NCI-H748 (cell line): ENCODE measurements at regions not wholly inside any gene's neighbourhood (a gene's known extent, or its start where the extent isn't known, plus 50 kb on each side); places are given as distances from the start of the nearest gene placed in this dataset.

Experiments
- DNase-seq: peaks from one replicate; lab custom pipeline; 2025; ENCODE audit not compliant: unreplicated experiment; lab: John Stamatoyannopoulos, UW

DNA sequence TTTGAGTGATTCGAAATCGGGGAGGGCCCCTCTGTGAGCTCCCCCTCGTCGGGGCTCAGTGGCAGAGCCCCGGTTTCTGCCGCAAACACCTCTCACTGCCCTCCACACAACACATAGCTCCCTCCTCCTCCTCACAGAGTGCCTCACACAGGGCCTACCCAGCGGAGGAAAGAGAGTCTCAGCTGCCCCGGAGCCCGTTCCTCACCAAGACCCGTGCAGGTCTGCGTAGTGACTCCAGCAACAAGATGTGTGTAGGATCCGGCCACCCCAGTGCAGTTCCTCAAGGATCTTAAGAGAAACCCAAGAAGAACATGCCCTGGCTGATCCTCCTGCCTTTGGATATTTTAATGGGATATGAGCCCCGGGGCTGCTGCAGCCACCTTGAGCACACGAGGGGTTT, 238.4 kb downstream of the BRD1 start:
- DNase-seq: no peak

DNA sequence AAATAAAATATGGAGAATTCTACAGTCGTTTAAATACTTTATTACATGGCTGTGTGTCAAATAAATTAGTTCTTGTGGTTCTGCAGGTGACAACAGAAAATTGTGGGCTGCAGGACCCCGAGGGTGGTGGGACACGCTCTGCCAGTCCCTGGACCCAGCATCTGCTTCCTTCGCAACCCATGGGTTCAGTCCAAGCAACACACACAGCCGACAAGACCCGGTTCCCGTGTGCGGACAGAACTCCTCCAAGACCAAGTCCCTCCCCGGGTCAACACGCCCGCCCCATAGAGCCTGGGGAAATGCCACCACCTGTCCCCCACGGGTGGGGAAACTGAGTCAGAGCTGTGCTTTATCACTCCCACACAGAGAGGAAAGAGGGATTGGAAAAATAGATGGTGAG, 238.9 kb downstream of the BRD1 start:
- DNase-seq: no peak

DNA sequence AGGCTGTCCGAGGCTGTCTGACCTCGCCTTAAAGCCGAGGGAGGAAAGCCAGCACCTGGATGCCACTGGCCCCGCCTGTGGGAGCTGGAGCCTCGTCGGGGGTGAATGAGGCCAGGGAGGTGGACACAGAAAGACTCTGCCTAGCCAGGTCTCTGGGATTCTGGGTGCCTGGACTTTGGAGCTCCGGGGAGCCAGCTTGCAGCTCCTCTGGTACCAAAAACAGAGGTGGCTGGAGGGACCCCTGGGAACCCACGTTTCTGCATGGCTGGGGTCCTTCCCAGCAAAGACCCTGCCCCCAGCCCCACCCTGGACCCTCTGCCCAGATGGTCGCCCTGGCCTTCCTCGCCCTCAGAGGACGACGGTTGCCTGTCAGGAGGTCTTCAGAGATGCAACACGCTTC, 239.7 kb downstream of the BRD1 start:
- DNase-seq: no peak

DNA sequence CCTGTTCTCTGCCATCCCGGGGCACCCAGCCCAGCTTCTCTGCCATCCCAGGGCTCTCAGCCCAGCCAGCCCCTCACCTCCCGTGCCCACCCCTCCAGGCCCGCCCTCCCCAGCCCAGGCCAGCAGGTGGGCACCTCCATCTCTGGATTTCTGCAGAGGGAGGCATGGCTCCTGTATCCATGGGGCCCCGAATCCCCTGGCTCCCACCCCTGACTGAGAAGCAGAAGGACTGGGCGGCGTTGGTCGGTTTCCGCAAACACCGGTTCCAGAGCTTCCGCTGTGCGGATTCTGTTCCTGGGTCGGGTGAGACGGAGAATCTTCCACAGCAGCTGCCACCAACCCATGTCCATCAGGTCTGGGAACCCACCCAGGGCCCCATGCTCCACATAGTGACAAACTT, 240.3 kb downstream of the BRD1 start:
- DNase-seq: no peak

DNA sequence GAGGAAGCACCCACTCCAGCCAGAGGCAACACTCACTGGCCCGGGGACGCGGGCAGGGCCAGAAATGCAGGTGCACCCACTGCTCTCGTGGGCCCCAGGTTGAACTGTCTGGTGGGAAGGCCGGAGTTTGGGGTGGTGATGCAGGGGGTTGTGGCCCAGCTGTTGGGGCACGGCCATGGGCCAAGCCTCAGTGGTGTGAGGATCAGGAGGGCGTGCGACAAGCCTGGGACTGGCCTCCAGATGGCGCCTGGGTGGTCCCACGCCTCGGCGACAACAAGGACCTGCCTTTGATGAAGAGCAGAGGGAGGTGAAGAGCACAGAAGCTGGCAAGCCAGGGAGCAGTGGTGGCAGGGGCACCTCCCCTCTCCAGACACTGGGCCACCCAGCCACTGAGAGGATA, 240.8 kb downstream of the BRD1 start:
- no peak for DNase-seq

DNA sequence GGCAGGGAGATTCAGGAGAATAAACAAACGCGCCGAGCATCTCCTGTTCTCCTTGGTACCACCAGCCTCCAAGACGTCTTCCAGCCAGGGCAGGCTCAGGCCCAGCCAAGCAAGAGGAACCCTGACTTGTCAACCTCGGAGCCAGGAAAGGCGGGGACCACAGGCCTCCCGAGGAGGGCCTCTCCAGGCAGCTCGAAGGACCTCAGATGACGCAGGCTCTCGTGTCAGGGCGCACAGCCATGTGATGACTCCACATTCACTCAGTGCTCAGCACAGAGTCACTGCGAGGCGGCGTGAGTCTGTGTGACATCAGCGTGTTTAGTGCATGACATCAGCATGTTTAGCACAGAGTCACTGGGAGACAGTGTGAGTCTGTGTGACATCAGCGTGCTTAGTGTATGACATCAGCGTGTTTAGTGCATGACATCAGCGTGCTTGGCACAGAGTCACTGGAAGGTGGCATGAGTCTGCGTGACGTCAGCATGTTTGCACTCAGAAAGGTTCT, 241.4 kb downstream of the BRD1 start:
- no peak for DNase-seq

DNA sequence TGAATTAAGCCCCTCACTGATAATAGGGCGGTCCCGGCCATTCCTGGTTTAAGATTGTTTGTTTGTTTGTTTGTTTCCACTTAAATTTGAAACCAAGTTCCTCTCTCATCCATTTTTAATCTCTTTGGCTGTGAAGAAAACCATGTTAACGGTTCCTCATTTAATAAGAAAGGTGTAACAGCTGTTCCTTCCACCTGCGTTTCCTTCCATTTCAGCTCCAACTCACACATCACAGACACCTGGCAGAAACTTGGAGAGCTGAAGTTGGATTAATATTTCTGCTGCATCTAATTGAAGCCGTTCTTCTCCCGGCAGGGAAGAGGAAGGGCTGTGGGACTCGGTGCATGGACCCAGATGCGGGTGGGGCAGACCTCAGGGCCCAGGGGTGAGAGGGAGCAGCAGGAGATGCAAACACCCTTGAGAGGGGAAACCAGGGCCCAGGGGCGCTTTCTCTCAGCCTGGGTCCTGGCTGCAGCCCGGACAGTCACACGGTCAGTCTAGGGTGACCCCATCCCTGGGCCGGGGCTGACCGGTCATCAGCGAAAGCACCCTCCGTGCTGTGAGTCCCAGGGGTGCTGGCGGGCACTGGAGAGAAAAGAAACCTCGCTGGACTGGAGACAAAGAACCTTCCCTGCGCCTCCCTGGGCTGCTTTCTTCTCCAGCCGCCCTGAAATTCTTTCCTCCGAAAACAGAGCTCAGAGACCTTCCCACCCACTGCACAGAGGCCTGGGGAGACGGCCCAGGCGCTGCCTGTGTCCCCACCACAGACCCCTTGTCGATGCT, 242.0 kb downstream of the BRD1 start:
- DNase-seq: no peak

DNA sequence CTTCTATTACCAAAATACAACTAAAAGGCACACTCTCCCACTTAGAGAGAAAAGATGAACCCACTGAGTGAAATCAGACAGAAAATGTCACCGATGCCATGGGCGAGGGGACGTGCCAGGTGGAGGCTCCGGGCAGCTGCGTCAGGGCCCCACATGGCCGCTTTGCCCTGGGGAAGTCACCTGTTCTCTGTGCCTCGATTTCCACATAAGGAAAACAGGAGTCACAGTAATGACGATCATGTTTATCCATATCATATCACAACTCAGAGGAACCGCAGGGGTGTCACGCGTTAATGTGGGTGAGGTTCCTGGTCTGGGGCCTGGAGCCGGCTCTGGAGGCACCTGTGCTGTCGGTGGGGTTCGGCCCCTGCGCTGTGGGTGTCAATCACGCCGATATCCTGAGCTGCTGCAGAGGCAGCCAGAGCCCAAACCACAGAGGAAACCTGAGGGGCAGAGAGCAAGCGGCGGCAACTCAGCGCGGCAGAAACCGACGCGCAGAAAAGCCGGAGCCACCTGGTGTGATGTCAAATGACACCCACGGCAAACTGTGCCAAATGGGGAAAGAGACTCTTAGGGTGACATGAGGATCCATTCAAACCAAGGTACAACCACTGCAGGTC, 243.7 kb downstream of the BRD1 start:
- no peak for DNase-seq

DNA sequence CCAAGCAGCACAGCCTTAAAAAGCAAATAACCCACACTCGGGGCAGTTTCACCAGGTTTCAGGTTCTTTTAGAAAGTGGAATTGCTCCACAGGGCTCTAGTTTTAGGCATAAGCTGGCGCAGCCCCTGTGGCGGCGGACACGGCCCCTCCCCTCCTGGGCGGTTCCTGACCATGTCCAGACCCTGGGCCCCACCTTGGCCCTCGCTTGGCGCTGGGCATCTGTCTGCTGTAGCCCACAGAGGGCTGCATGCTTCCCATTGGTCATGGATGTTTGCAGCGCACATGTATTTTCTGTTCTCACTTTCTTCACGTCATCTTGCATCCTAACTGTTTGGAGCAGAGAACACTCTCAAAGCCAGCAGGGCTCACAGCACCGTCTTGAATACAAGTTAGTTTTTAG, 244.3 kb downstream of the BRD1 start:
- DNase-seq: no peak

DNA sequence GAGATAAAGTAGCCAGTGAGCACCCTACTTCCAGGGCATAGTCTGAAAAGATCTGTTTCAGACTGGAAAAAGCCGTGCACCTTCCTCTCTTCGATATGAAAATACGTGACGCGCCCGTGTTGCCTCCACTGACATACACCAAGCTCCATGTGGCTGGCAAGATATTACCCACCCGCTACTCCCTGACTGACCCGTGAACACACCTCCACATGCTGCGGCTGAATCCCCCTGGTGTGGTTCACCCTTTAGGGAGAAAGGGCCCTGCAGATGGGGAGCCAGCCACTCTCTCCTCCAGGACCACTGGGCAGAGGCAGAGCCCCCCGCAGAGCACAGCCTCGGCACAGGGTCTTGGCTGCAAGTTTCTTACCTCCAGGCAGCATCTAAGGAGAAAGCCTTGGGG, 245.0 kb downstream of the BRD1 start:
- DNase-seq: no peak

DNA sequence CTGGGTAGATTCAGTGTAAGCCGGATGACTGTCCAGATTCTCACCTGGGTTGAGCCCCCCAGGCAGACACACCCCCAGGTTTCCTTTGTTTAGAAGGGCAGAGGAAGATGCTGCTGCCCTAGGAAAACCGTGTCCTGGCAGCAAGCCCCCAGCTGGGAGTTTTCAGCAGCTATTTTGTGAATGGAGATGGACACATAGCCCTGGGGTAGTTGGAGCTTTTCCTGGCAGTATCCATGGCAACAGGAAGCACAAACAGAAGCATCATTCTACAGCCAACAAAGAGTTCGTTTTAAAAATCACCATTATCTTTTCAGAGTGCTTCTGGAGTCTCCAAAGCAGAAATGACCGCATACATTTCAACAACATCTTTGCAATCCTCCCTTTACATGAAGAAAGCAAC, 245.5 kb downstream of the BRD1 start:
- peak; percentile 47 for DNase-seq

DNA sequence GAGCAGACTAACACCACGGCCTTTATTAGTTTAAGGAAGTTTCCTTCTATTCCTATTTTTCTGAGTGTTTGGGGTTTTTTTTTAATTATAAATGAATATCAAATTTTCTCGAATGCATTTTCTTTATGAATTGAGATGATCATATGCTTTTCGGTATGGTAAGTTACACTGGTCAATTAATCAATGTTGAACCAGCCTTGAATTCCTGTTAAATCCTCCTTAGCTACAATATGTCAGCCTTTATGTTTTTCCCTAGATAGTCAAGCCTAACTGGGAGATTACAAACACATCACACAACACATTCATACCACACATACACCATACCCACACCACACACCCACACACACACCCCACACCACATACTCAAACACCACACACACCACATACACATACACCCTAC, 247.6 kb downstream of the BRD1 start:
- no peak for DNase-seq

DNA sequence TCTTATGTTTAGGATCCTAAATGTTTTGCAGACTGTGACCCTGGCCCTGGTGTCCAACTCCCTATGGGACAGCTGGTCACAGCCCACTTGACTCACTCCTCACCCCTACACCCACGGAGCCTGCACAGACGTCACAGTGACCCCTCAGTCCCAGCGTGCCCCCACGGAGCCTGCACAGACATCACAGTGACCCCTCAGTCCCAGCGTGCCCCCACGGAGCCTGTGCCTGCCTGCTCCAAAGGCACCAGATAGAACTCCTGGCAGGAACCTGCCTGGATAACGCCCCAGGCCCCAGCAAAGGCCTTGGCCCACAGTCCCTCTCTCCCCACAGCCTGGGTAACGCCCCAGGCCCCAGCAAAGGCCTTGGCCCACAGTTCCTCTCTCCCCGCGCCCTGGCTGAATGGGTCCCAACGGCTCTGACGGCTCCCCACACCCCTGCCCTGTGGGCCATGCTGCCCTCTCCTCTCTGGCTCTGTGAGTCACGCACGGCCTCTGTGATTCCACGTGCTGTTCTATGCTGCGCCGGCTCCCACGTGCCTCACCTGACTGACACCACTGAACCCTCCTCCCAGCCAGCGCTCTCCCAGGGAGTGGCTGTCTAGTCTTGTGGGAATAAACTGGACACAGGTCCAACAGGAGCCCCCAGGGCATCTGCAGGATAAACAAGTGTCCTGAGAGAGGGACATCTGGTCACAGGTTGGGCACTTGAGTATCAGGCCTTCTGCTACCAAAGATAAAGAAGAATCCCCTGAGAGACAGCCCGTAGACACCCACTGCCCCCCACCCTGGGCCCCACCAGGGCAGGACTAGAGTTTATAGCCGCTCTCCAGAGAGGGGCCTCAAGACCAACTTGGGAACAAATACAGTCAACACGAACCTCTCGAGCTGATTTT, 250.3 kb downstream of the BRD1 start:
- no peak for DNase-seq

DNA sequence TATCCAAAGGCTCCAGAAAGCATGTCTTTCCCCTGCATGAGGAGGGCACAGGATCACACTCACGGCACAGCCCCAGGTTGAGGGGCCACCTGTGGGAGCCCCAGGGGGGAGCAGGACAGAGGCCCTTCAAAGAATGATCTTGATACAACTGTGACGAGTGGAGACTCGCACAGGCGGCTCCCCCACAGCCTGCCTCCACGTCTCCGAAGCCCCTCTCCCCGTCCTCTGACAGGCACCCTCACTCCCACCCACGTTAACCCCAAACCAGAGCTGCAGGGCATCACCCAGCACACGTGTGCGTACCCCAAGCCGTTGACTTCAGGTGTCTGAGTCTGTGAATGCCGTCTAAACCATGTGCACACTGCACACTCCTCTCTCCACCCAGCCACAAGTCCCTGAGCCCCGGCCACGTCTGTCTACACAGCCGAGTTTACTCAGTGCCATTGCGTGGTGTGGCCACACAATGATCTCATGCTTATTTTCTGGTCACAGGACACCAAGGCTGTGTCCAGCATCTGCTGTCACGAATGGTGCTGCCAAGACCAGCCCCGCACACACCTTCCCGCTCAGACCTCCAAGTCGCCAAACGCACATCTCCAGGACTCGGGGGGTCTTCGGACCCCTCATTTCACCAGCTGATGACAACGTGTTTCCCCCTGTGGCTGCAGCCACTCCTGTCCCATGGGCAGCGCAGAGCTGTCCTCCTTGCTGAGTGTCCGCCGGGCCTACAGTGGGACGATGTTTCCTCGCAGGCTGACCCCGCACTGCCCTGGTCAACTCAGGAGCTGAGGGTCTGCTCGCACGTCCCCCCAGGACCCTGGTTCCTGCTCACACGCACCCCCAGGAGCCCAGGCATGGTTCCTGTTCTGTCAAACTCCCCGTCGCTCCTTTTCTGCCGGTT, 251.2 kb downstream of the BRD1 start:
- DNase-seq: no peak

DNA sequence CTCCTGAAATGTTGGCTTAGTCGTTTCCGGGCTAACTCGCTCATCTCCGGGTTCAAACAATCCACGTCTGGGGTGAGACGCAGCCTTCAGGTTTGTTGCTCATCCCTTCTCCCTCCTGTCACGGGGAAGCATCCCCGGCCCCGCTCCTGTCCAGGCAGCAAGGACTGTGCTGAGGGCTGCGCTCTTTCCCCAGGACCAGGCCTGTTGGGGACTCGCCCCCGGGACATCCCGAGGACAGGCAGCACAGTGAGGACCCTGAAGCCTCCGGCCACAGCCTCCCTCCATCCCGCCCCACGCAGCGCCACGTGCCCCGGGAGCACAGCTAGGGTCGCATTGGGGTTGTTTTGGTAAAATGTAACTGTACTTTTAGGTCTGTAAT, 252.0 kb downstream of the BRD1 start:
- no peak for DNase-seq

DNA sequence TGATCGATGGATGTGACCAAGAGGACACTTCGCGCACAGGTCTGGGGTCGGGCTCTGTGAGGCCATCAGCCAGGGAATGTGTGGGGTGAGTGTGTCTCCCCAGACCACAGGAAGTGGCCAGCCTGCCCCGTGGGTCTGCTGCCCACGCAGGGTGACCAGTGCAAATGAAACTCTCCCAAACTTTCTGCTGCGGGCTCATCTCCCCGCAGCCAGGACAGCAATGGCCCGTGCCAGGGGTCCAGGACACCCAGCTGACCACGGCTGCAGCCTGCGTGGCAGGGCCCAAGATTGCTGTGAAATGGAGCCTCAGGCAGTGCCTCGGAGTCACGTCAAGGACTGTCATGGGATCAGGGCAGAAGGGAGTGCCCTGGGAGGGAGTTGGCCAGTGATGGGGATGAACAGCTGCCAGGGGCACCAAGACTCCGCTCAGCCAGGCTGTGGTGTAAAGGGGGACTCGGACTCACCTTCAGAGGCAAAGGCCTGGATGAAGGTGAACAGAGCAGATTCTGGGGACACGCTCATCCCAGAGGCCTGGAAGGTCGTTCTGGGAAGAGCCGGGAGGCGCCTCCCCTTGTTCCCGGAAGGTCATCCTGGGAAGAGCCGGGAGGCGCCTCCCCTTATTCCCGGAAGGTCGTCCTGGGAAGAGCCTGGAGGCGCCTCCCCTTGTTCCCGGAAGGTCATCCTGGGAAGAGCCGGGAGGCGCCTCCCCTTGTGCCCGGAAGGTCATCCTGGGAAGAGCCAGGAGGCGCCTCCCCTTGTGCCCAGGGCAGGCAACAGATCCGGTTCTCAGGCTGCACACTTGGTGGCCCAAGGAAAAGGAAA, 252.6 kb downstream of the BRD1 start:
- DNase-seq: no peak

DNA sequence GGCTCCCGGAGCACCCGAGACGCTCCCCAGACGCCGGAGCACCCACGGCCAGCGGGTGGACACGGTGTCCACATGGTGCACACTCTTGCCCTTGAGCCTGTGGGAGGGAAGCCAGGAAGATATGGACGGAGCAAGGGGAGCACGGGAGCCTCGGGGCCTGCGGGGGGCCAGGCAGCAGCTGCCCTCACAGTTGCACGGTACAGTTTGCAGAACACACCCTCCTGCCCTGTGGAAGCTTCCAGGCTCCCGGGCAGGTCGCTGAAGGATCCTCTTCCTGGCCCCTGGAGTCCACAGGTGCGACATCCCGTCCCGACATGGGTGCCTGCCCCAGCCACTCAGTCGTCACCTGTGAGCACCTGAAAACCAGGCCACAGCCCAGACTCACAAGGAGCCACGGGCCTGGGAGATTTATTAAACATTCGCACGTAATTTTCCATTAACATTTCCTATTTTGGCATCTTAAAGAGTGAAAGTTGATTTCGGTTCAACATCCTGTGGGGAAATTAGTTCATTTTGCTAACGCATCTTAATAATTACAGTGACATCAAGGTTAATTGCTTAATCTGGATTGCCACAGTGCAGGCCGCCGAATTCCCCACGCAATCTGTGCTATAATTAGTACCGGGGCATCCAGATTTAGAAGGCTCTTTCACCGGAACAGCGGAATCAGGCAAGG, 253.3 kb downstream of the BRD1 start:
- DNase-seq: no peak

DNA sequence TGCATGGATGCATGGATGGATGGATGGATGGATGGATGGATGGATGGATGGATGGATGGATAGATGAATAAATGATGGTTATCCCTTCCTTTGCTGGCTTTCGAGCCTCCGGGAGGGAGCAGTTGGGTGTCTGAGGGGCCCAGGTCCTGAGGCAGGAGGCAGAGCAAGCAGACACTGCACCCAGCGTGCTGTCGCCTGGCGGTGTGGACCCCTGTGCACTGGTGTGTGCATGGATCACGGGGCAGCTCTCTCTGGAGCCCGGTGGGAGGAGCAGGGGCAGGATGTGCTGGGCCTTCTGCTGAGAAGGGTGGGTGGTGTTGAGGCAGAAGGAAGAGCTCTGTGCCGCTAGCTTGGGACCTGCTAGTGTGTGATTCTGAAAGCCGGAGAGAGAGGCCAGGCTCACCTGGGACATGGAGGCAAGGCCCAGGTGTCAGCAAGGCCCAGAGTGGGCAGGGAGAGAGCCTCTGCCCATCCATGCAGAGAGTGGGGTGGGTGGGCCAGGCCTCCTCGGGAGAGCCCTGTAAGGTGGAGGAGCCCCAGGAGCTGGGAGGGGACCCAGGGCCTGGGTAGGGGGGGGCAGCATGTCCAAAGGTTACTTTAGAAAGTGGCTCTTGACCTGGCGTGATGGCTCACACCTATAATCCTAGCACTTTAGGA, 254.4 kb downstream of the BRD1 start:
- DNase-seq: no peak

DNA sequence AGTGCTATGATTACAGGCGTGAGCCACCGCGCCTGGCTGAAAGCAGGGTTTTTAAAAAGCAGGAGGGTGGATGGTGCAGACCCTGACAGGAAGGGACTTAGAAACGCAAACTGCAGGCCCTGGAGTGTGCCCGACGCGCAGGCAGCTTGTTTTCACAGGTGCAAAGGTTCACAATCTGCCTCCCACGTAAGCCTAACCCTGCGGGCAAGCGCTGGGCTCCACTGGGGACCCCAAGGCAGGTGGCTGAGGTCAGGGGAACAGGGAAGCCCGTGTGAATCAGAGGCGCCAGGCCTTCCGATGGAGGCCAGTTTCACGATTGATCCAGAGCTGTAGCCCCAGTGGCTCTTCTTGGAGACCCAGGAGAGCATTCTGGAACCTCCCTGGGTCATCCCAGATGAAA, 256.3 kb downstream of the BRD1 start:
- no peak for DNase-seq
